Choroid plexus epithelial cell (primary cell): ENCODE measurements at regions not wholly inside any gene's neighbourhood (a gene's known extent, or its start where the extent isn't known, plus 50 kb on each side); places are given as distances from the start of the nearest gene placed in this dataset.
"Not testable (repeated sequence)": the region's sequence is repeated elsewhere in the genome, so short reads cannot be mapped to it uniquely, and the experiment has no call there.

ENCODE experiments used
- DNase-seq: peaks from one replicate; pipeline ENCODE4 v3.0.0-alpha.2; 2010; ENCODE audit warnings: low read depth
- H3K4me3 ChIP-seq: 2 replicates; pipeline ENCODE4 v1.5.1; 2011; ENCODE audit warnings: low read depth, mild to moderate bottlenecking, control low read depth, low read length, moderate library complexity
- CTCF ChIP-seq: conservative IDR thresholded peaks from 2 replicates; pipeline ENCODE4 v1.5.1; 2011; ENCODE audit warnings: low read depth, mild to moderate bottlenecking, control low read depth, inconsistent platforms, low read length, moderate library complexity

DNA sequence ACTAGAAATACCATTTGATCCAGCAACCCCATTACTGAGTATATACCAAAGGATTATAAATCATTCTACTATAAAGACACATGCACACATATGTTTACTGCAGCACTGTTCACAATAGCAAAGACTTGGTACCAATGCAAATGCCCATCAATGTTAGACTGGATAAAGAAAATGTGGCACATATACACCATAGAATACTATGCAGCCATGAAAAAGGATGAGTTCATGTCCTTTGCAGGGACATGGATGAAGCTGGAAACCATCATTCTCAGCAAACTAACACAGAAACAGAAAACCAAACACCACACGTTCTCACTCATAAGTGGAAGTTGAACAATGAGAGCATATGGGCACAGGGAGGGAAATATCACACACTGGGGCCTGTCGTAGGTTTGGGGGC is 106.0 kb downstream of the SPATA18 start:
- not testable (repeated sequence) for DNase-seq, H3K4me3 ChIP-seq

- DNase-seq: peak; percentile 23
- no peak overlapping the region for H3K4me3 ChIP-seq
- no peak for TF ChIP-seq CTCF
Observed at GRCh38 chr4:52157641-52158316, 106.7 kb downstream of the SPATA18 start.

DNA sequence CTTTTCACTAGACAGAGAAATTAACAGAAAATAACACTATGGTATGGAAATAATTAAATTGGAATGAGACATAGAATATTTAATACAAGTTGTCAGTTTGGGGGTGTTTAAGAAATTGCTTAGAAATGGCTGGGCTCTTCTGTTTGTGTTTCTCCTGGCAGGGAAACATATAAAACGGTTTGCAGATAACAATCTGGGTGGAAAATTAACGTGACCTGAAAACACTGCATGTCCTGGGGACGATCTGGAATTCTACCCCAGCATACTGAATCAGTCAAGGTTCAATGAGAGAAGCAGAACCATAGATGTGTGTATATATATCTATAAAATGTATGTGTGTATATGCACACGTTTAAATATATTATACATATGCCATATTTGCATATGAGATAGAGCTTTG is 109.8 kb downstream of the SPATA18 start:
- no peak for TF ChIP-seq CTCF
- DNase-seq: no peak
- H3K4me3 ChIP-seq: no peak overlapping the region

DNA sequence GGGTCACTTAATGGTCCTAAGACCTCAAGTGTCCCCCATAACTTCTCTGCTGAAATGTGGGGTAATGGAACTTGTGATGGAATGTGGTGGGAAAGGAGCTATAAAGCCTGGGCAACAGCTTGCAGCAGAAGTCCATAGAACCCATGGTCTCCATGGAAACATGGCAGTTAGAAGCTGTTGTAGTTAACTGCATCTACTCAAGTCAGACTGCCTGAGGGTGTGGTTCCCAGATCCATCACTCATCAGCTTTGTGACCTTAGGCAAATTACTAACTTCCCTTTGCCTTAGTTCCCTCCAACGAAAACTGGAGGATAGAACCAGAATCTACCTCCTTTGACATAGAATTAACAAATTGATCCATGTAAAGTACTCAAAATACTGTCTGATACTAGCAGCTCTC is 113.0 kb downstream of the SPATA18 start:
- TF ChIP-seq CTCF: no peak
- DNase-seq: no peak

GRCh38 chr4:52172166-52172565 is 121.1 kb downstream of the SPATA18 start:
- H3K4me3 ChIP-seq: no peak overlapping the region
- peak; percentile 44 for DNase-seq
- peak; percentile 58 for TF ChIP-seq CTCF

More for the DNA sequence above, 113.0 kb downstream of the SPATA18 start:
- H3K4me3 ChIP-seq: no peak overlapping the region

DNA sequence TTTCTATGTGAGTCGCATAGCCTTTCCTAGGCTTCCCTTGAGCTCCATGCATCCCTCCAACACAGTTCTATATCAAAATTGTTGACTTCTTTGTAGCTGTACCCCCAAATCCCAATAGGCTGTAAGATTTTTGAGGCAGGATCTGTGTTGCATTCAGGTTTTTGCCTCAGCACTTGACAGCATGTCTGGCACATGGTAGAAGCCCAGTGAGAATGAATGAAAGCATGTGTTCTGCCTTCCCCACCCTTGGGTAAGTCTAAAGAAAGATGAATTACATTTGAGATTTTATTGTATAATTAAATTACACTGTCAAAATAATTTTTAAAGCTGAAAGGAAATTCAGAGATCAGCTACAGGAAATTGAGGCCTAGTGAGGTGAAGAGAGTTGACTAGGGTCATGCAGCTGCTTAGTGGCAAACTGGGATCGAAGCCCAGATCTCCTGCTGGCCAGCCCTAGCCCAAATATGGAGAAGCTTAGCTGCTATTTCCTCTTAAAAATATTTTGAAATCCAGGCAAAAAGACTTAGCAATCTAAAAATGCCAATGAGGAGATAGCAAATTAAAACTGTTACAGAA is 122.5 kb downstream of the SPATA18 start:
- no peak for TF ChIP-seq CTCF
- DNase-seq: peak; percentile 60
- no peak overlapping the region for H3K4me3 ChIP-seq

- TF ChIP-seq CTCF: no peak
- H3K4me3 ChIP-seq: no peak overlapping the region
- no peak for DNase-seq
Observed at GRCh38 chr4:52187603-52188002, 136.5 kb downstream of the SPATA18 start.
